ENCODE measurements at regions not wholly inside any gene's neighbourhood (a gene's known extent, or its start where the extent isn't known, plus 50 kb on each side); places are given as distances from the start of the nearest gene placed in this dataset.

DNA sequence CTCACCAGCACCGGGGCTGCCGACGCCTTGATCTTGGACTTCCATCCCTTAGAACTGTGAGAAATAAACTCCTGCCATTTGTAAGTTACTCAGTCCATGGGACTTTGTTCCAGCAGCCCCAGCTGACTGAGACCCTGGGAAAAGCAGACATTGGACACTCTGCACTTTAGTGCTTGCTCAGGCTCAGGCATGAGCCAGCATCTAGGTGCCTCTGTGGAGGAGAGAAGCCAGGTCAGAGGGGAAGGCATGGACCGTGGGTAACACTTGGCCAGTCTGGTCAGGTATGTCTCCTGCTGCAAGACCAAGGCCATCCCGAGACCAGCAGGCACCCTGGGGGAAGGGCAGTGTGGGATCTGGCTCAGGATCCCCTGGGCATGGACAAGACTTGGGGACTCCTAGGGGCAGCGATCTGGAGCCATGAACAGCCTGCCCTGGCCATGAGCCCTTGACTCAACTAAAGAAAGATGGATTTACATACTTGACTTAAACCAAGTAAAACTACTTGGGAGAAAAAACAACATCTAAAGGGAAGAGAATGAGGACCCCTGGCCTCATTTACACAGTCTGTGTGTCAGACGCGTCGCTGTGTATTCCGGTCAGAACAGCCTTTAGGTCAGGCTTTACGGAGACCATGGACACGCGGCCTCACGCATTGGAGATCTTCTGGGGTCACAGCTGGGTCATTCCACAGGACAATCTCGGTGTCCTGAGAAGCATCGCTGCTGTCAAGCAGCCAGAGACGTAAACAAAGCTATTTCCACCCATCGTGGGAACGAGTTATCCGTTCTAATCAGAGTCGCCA lies 497.1 kb downstream of the BRD1 start:
- DNase-seq, result no peak

DNA sequence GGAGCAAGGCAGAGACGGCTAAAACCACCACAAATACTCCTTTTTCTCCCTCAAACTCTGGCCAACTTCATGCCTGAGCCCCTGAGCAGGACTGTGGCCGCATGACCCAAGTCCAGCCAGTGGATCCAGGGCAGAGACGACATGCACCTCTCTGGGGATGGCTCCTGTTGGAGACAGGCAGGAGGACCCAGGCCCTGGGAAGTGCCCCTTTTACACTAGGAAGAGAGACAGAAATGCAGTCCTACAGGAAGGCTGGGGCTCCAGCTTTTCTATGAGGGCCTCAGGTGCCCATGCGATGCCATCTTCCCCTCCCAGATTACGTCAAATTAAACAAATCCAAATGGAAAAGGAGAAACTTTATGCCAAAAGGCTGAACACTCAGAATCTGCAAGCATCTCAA lies 498.0 kb downstream of the BRD1 start:
- no peak for DNase-seq

DNA sequence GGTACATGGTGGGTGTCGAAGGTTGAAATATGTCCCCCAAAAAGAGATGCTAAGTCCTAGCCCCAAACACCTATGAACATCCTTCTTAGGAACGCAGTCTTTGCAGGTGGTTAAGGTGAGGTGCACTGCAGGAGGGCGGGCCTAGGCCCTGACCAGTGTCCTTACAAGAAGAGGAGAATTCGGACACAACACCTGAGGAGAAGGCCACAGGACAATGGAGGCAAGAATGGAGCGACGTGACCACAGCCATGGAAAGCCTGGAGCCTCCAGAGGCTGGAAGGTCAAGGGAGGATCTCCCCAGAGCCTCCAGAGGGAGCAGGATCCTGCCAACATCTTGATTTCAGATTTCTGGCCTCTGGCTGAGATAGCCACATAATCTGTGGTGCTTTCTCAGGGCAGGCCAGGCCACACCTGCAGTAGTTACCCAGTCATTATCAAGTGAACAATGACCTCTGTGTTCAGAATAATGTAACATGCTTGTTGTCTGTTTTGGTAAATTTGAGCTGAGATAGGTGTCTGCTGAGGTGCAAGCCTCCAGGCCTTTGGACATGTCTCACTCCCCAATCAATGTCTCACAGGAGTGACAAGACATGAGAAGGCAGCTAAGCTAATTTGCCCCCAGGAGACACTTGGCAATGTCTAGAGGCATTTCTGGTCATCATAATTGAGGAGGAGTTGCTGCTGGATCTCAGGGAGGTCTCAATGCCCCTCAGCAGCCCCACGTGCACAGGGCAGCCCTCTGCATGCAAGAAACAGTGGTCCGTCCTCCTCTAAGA lies 498.9 kb downstream of the BRD1 start:
- DNase-seq, result no peak

DNA sequence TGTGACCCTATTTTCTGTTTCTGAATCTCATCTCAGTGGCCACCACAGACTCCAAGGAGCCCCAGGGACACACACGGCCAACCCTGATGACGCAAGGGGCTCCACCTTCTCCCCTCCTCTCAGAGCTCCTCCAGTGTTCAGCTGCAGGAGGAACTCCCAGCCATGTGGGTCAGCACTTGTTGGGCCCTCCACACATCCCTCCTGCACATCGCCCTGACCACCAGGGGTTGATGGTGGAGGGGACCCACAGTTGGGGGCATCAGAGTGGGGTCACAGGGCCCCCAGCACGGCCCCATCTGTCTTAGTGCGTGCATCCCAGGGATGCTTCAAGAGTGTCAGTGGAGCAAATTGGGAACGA lies 499.6 kb downstream of the BRD1 start:
- no peak for DNase-seq

DNA sequence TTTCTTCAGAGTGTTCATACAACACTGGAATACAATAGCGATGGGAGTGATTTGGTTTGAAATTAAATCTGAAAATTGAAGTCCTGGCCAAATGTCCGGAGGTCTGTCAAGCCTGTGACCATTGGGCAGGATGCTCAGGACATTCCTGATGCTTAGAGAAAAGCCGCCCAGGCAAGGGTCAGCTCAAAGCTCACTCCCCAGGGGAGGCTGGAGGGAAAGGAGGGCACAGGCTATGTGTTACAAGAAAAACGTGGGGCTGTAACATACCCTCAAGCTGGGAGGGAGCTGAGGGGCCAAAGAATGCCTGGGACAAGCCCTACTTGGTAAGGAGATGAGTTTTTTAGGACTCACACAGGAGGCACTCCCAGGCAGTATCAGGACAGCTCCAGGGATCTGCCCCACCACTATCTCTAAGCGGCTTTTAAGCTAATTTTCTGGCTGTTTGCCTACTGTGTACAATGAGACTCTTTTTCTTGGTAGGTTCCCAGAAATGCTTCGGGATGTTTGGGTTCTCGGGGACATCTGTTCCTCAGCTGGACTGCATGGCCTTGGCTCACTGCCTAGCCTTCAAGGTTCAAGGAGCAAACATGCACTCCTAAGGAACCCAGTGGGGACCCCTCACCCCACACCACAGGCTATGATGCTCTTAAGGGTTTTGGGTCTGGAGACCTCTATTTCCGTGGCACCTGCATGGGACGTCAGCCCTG lies 500.1 kb downstream of the BRD1 start:
- DNase-seq, result no peak

DNA sequence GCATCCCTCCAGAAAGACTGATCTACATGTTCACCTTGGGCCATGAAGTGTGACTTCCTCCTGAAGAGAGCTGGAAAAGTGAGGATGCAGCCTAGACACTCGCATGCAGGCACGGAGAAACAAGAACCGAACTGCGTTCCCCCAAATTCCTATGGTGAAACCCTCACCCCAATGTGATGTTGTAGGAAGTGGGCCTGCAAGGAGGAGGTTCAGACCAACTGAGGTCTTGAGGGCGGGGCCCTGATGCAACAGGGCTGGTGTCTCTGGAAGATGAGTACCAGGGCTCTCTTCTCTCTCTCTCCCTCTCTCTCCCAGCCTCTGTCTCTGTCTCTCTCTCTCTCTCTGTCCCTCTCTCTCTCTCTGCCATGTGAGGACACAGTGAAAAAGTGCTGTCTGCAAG lies 501.1 kb downstream of the BRD1 start:
- no peak for DNase-seq

DNA sequence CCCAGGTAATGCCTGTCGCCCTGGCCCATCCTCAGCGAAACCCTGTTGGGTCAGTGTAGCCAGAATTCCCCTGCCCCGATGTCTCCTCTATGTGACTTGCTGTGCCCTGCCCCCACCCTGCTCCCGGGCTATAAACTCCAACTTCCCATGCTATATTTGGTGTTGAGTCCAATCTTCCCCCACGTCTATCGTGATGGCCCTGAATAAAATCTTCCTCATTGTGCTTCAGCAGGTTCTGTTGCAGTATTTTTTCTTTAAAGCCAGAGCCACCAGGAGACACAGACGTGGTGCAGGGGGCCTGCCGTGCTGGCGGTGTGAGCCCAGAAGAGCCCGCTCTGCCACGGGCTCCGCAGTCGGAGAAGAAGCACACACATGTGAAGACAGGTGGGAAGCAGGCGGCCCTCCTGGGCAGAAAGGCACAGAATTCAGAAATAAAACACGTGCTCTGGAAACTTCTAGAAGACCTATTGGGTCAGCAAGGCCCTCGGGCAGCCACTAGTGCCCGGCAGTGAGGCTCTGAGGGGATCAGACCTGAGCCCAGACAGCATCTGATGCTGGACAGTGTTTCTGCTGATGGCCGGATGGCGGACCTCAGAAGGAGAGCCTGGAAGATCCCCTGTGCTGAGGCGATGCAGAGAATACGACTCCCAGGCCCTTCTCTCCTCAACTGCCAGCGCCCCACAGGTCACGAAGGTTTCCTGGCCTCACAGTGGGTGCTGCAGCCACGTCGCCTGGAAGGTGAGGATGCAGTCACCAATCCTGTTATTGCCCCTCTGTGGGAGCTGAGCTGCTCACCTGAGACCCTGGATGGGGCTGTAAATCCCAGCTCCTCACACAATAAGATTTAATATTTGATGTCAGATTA lies 501.9 kb downstream of the BRD1 start:
- DNase-seq, result no peak

DNA sequence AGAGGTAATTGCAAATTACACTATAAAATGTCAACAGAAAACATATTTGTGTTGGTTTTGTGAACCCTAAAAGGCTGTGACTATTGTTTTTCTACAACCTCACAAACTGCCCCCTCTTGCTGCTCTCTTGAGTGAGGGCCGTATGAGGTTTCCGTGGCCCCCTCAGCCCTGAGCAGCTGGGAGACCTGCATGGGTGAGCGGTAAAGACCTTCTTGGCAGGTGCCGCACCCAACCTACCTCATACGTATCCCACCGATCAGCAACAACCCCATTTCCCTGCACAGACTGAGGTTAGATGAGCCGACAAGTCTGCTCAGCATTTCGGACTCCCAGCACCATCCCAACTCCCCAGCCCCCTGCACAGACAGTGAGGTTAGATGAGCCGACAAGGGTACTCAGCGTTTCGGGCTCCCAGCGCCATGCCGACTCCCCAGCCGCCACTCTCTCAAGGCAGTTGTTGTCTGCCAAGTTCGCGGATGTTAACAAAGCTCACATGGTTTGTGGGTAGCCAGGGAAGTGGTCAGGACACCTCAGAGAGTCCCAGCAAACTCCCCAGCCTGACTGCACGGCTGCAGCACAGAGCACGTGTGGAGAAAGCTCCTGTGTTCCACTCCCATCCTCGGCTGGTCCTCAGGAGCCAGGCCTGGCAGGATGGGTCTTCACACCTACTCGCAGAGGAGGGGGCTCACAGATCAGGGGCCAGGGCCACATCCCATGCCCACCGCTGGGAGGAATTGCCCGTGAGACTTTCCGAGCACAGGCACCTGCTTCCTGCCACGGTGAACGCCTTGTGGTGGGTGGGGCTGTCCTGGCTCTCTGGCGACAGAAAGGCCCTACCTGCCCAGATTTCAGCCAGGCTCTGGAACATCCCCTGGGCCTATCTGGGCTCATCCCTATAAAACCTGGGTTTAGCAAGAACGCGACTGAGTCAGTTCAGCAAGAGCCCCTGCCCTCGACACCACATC lies 502.9 kb downstream of the BRD1 start:
- no peak for DNase-seq

DNA sequence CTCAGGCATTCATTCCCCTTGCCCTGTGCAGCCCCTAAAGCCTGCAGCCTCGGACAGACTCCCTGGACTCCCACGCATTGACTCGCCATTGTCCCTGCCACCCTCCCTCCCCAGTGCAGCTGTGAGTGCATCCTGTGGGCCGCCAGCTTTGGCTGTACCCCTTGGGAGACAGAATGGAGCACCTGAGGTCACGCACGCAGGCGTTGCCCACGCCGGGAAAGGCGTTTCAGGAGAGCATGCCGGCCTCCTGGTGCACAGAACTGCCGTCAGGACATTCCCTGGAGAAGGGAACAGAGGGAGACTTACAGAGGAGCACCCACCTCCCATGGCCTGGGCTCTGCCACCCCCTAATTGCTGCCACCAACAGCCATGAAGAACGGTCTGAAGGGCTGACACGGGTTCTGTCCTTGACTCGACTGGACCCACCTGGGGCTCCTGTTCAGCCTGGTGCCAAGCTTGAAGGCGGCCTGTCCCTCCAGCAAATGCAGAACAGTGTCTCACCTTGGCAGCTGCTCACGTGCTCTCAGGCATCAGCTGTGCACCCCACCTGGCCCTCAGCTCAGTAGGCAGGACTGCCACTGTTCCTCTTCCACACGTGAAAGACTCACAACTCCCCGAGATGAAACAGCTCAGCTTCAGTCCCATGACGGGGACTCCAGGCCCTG lies 503.8 kb downstream of the BRD1 start:
- no peak for DNase-seq

DNA sequence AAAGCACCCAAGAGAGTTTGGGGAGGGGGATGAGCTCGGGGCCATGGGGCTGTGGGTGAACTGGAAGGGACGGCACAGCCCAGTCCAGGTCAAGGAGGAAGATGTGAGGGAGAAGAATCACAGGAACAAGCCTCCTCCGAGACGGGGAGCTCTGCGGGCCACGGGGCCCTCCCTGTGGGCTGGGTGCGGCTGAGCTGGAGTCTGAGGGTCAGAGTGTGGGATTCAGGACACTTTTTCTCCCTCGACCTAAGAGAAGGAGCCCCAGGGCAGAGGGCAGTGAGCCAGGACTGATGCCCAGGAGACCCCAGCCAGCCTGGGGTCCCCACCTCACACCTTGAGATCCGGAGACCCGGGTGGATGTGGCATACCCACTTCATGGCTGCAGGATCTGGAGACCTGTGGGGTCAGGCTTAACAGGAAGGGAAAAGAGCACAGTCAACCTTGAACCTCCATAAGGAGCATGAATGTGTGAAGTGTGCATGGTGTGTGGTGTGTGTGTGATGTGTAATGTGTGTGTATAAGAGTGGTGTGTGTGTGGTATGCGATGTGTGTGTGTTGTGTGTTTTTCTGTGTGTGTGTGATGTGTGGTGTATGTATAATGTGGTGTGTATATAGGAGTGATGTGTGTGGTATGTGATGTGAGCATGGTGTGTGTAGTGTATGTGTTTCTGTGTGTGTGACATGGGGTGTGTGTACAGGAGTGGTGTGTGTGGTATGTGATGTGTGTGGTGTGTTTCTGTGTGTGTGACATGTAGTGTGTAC lies 504.6 kb downstream of the BRD1 start:
- DNase-seq, result no peak

DNA sequence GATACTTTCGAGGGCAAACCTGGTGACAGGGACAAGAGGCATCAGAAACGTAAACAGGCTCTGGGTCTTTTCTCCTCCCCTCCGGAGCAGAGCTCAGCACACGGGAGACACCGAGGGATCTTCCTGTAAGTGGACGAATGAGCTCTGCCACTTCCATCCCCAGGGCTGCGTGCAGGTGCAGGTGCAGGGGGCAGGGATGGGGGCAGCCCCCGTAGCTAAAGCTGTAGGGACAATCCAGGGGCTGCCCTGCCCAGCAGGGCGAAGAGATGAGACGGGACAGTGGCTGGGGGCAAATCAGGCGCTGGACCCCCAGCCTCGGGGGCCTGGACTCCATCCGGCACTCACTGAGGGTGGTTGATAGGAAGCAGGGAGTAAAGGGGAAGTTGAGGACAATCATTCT lies 505.4 kb downstream of the BRD1 start:
- DNase-seq, result no peak

DNA sequence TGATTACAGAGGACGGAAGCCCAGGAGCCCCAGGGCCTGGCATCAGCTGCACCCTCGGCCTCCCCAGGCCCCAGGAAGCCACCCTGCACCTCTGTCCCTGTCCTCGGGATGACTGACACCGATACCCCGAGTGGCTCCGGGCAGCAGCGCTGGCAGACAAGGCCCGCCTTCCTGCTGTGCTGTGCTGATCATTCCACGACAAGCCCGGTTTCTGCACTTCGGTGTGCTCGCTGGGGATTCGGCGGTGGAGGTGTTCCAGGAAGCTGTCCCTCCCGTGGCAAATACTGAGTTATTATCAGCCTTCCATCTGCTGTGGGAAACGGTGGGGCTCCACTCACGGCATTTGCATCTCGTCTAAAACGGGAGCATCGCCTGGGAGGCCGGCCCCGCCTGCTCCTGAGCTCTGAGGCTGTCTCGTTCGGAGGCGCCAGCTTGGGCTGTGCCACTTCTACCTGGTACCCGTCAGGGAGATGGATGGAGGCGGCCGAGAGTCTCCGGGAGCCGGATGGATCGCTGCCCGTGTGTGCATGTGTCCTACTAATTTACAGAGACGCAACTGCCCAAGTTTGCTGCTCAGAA lies 506.1 kb downstream of the BRD1 start:
- DNase-seq, result no peak

DNA sequence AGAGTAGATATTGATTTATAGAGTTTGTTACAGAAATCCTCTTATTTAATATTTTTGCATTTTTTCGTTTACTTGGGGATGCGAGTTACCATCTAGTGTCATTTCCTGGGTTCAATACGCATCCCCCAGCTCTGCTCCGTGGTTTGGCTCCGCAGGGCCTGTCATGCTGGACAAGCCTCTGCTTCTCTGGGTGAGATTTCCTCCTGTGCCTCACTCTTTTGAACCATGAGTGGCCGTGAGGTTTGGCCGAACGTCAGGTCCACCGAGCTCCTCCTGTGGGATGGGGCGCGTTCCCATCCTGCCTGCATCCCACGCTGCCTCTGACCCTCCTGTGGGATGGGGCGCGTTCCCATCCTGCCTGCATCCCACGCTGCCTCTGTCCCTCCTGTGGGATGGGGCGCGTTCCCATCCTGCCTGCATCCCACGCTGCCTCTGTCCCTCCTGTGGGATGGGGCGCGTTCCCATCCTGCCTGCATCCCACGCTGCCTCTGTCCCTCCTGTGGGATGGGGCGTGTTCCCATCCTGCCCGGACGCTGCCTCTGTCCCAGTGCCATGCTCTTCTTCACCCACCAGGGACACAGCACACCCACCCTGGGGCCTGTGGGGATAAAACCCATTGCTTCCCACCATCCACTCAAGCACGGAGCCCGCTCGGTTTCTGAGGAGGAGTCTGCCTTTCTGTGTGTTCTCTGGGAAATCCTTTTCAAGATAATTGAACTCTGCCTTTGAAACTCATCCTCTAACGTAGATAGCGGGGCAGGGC lies 506.8 kb downstream of the BRD1 start:
- no peak for DNase-seq

DNA sequence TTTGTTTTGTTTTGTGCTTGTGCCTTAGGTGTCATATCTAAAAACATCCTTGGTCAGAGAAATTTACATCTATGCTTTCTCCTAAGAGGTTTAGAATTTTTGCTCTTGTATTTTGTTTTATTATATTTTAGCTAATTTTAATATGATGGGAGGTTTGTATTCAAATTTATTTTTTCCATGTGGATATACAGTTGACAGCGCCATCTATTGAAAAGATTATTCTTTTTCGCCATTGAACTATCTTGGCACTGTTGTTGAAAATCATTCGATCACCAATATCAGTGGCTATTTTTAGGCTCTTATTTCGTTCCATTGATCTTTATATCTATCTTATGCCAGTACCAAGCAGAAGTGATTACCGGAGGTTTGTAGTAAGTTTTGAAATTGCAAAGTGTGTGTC lies 510.3 kb downstream of the BRD1 start:
- DNase-seq, result no peak

DNA sequence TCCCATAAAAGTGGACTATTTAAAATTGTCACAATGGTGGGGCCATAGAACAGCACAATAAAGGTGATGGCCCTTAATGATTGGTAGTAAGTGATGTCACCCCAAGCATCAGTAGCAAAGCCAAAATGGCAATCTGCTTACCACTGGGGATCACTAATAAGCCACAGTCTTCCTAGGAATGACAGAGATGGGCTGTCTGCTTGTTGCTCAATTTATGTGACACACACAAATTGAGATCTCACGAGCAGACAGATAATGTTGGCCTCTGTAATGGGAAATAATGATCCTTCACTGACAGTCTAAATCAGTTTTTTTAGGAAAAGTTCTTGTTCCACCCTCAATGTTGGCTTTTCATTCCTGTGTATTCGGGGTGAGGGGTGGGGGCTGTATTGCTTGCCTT lies 515.1 kb downstream of the BRD1 start:
- DNase-seq, result no peak

DNA sequence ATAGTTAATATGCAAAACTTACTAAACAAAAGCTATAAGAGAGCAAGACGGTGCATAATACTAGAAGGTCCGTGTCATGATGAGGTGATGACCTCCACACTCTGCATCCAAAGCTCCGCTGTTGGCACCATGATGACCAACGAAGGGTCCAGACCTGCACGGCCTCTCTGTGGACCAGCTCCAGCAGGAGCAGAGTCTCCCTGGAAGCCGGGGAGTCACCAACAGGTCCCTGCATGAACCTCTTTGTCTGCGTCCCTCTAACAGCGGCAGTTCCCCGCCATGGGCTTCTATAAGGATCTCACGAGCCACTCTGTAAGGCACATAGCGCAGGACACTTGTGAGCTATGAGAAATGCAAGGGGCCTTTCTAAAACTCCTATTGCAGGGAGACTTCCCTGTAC lies 517.3 kb downstream of the BRD1 start:
- no peak for DNase-seq

DNA sequence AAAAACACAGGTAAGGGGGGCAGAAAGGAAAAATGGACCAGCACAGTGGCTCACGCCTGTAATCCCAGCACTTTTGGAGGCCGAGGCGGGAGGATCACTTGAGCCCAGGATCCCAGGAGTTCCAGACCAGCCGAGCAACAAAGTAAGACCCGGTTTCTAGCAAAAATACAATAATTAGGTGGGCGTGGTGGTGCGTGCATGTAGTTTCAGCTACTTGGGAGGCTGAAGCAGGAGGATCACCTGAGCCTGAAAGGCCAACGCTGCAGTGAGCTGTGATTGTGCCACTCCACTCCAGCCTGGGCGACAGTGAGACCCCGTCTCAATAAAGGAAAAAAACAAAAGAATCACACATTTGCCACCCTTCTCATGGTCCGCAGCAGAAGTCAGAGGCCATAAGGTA lies 519.4 kb downstream of the BRD1 start:
- DNase-seq, result no peak

DNA sequence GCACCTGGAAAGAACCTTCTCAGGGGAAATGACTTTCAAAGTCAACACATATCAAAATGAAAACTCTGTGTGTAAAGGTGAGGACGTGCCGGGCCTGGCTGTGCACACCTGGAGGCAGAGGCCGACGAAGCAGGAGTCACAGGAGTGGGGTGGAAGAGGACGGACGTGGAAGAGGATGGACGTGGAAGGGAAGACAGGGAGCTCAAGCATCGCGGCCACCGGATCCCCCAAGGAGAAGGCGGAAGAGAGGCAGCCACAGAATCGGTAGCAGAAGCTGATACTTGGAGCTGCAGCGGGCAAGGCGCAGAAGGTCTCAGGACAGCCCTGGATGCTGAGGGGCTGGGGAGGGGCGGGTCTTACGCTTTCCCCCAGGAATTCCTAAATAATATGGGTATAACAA lies 519.8 kb downstream of the BRD1 start:
- no peak for DNase-seq

DNA sequence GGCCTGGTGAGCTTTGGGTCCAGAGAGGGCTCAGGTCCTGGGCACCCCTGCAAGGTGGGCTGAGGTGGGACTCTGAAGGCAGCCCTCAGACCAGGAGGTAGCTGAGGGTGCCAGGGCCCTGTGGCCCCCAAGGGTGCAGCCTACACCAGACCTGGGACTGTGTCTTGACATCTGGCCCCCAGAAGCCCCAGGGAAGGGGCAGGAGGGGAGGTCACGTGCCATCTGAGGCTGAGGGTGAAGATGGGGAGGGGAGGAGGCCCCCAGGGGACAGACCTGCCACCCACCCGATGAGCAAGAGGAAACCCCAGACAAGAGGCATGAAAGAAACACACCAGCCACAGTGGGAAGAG lies 520.2 kb downstream of the BRD1 start:
- no peak for DNase-seq
